Sciatic nerve (tissue), 2 donors: ENCODE measurements at regions not wholly inside any gene's neighbourhood (a gene's known extent, or its start where the extent isn't known, plus 50 kb on each side); places are given as distances from the start of the nearest gene placed in this dataset.
"Not testable (repeated sequence)": the region's sequence is repeated elsewhere in the genome, so short reads cannot be mapped to it uniquely, and the experiment has no call there.

ENCODE experiments used
- ATAC-seq: fragments of 200-7000 bp; cut with Tn5 transposase; one replicate; pipeline ENCODE4 v1.9.1; 2020; ENCODE audit warnings: mild to moderate bottlenecking, moderate library complexity
- DNase-seq: peaks from one replicate; pipeline ENCODE4 v3.0.0-alpha.2; 2020; ENCODE audit warnings: low spot score
- intact Hi-C: fragments of 100-400 bp; cut with DNase I; formaldehyde crosslinking; loops from one replicate; pipeline ENCODE4 v1.14.2; 2022
- donor health status: DM: no; HTN: no; CAD: no.
- donor health status: DM: no; HTN: no; CAD: no.

DNA sequence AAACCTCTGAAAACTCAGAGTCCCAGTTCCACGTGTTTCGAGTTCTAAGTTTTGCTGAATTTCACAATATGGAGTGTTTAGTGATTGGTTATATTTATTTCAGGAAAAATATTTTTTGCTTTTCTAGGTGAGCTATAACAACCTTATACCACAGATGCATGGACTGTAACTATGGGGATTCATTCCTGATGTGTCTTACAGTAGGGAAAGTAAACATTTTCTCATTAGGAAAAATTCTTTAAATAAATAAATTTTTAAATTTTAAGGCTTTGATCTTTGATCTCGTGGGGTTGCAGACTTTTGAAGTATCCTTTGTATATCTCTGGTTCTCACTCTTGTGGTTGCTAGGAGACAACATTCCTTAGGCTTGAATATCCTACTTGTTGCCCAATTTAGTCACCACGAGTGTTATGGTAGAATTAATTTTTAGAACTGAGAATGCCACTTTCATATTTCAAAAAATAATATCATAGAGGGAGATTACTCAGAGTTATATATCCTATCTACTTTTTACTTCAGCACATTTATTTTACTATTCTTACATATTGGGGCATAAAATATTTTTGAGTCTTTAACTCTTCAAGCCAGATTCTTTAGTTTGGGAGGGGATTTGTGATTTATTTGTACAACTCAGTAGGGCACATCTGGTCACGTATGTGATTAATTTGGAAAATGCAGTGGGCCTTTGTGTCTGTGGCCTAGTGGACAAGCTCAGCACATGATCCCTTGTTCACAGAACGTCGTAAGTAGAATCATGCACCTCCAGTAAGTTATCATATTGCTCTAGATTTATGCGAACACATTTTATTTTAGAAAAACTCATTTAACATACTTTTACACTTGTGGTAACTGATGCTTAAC lies 224.0 kb downstream of the TTC6 start:
- DNase-seq = no peak
- no peak for ATAC-seq
- intact Hi-C loops = no loop called here

DNA sequence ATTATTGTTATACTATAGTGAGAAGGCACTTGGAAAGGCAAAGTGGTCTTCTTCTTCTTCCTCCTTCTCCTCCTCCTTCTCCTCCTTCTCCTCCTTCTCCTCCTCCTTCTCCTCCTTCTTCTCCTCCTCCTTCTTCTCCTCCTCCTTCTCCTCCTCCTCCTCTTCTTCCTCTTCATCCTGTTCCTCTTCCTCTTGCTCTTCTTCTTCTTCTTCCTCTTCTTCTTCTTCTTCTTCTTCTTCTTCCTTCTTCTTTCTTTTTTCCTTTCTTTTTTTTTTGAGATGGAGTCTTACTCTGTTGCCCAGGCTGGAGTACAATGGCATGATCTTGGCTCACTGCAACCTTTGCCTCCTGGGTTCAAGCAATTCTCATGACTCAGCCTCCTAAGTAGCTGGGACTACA lies 225.4 kb downstream of the TTC6 start:
- ATAC-seq, intact Hi-C loops, DNase-seq: not testable (repeated sequence)

DNA sequence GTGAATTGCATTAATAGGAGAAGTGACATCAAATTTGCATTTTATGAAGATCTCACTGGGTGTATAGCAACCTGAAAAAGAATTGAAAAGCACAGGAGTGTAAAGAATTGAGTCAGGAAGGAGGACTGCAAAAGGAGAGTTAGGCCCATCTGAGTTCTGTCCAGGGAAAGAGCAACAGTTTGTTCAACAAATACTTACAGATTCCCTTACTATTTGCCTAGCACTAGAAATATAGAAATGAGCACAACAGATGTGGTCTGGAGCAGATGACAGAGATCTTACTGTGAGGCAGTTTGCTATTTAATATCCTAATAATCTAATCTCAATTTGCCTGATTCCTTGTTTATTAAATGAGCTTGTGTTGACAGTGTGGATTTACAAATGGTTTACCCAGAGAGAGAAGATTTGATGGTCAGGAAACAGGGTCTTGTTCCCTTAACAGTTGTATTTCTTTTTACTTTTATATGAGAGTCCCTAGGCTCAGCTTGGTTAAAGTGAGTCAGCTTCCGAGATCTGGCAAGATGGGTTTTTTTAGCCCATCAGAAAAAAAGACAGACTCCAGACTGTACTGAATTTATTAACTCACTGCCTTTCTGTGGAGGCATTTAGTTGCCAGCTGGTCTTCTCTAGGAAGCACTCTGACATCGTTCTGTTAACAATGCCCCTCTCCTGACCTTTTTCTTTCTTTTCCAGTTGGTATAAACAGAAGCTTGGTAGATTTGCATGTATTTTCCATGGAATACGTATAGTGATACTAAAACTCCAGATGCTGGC lies 229.7 kb downstream of the TTC6 start:
- intact Hi-C loops = no loop called here
- no peak for DNase-seq
- ATAC-seq = no peak

- DNase-seq (no peak), ATAC-seq (no peak)
- intact Hi-C loops = no loop called here
These were observed 231.4 kb downstream of the TTC6 start for GRCh38 chr14:37826869-37827268.

DNA sequence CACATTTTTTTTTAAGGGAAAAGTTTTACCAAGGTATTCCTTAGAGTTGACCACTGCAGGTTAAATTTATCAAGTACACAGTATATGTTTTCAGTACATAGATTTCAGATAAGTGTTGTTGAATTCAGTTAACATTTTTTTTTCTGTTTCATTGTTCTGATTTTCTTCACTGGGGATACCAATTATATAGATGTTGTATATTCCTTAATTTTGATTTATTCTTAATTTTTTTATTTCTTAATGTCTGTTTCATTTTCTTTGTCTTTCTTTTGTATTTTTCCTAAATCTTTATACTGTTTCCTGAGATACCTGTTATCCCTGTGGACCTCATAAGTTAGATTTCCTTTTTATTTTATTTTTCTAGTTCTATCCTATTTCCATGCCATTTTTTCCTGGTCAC lies 234.8 kb downstream of the TTC6 start:
- no peak for ATAC-seq
- intact Hi-C loops = no loop called here
- no peak for DNase-seq

GRCh38 chr14:37834275-37834674 lies 238.8 kb downstream of the TTC6 start:
- ATAC-seq (no peak), DNase-seq (no peak)
- intact Hi-C loops = no loop called here

GRCh38 chr14:37838778-37839177 lies 243.3 kb downstream of the TTC6 start:
- DNase-seq, ATAC-seq, intact Hi-C loops: not testable (repeated sequence)

DNA sequence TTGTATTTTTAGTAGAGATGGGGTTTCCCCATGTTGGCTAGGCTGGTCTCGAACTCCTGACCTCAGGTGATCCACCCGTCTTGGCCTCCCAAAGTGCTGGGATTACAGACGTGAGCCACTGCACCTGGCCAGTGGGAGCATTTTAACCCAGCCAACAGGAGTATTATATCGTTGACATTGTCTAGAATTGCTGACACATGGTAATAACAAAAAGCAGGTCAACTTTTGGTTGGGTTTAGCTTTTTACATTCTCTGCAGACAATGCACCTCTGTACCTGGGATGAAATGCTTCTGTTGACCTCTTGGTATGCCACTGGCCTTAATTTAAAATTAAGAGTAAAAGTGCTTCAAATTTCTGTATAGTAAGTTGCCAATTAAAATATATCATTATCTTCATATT lies 245.6 kb downstream of the TTC6 start:
- ATAC-seq, DNase-seq, intact Hi-C loops: not testable (repeated sequence)

DNA sequence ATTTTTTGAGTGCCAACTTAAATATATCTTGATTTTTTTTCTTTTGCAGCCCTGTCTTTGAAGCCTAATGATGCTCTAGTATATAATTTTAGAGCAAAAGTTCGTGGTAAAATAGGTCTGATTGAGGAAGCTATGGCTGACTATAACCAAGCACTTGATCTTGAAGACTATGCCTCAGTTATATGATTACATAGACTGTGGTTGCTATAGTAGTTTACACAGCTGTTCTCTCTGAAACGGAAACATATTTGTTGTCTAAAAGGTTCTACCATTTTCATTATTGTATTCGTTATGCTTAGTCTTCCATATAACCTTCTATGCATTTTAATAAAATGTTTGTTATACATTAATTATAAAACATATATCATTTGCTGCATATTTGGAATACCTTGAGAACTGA lies 246.7 kb downstream of the TTC6 start:
- DNase-seq = no peak
- no peak for ATAC-seq
- intact Hi-C loops = no loop called here

GRCh38 chr14:37843954-37844607 lies 248.7 kb downstream of the TTC6 start:
- ATAC-seq (no peak), DNase-seq (no peak)
- intact Hi-C loops = no loop called here

GRCh38 chr14:37844614-37845013 lies 249.2 kb downstream of the TTC6 start:
- ATAC-seq (no peak), DNase-seq (no peak)
- intact Hi-C loops = no loop called here

GRCh38 chr14:37848985-37849621 lies 253.7 kb downstream of the TTC6 start:
- intact Hi-C loops = no loop called here
- no peak for DNase-seq
- ATAC-seq = no peak

- DNase-seq = no peak
- intact Hi-C loops = no loop called here
- ATAC-seq = no peak
These were observed 255.6 kb downstream of the TTC6 start for GRCh38 chr14:37851054-37851453.

GRCh38 chr14:37855871-37856270 lies 260.4 kb downstream of the TTC6 start:
- intact Hi-C loops = no loop called here
- no peak for DNase-seq
- no peak for ATAC-seq

GRCh38 chr14:37857774-37858266 lies 262.4 kb downstream of the TTC6 start:
- no peak for ATAC-seq
- DNase-seq = no peak
- intact Hi-C loops = no loop called here

DNA sequence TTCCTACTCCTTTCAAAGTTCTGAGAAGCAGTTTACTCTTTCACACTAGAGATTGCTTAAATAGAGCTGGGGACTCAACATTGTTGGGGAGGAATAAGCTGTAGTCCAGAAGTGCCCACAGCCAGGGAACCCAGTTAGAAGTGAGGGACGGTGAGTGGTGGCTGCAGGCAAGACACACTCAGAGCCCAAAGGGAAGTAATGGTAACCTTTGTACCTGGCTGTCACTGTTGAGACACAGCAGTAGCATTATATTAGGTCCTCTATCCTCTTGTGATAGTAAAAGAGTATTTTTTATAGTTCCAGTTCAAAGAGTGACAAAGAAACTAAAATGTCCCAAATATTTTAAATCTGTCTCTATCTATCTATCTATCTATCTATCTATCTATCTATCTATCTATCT lies 263.3 kb downstream of the TTC6 start:
- ATAC-seq = no peak
- intact Hi-C loops = no loop called here
- no peak for DNase-seq

- DNase-seq (no peak), ATAC-seq (no peak)
- intact Hi-C loops = no loop called here
These were observed 263.7 kb downstream of the TTC6 start for GRCh38 chr14:37859177-37859576.

- intact Hi-C loops = no loop called here
- ATAC-seq (no peak), DNase-seq (no peak)
These were observed 266.8 kb downstream of the TTC6 start for GRCh38 chr14:37862263-37862662.

DNA sequence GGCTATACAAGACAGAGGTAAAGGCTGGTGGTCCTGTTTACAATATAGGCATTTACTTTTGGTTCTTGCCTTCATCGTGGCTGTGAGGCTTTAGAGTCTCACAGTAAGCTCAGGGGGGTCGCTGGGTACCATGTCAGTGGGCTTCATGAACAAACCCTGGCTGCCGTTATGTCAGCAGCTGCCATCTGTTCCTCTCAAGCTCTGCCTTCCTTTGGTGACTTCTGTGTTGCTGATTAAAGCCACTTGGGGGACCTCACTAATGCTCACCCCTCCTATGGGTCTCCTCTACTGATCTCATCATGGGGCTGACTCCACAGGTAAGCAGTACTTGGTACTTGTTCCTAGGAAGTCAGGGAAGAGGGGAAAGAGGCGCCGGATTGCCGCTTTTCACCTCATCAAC lies 268.7 kb downstream of the TTC6 start:
- DNase-seq (no peak), ATAC-seq (no peak)
- intact Hi-C loops = no loop called here
